SU-DHL-6 (cell line): ENCODE measurements at regions not wholly inside any gene's neighbourhood (a gene's known extent, or its start where the extent isn't known, plus 50 kb on each side); places are given as distances from the start of the nearest gene placed in this dataset.

Source experiments
- H2AFZ ChIP-seq: fragments of 200-600 bp; sonication (generic); 2 replicates; pipeline ENCODE4 v1.6.1; 2014; ENCODE audit warnings: low read depth, mild to moderate bottlenecking, moderate library complexity, mixed read lengths, antibody characterized with exemption, low read length; ENCODE audit not compliant: severe bottlenecking
- H3F3A ChIP-seq: fragments of 200-600 bp; shearing (Covaris generic); 2 replicates; pipeline ENCODE4 v1.6.0; 2016; ENCODE audit warnings: antibody characterized with exemption, mild to moderate bottlenecking; ENCODE audit not compliant: insufficient read depth
- H3K27ac ChIP-seq: fragments of 200-600 bp; sonication (generic); 2 replicates; pipeline ENCODE4 v1.5.1; 2016; ENCODE audit warnings: low read depth, mild to moderate bottlenecking, low read length, moderate library complexity, mixed read lengths
- H3K27me3 ChIP-seq: fragments of 200-600 bp; sonication (generic), shearing (Covaris generic); 2 replicates; pipeline ENCODE4 v1.6.0; 2014; ENCODE audit warnings: mild to moderate bottlenecking, low read length
- H3K36me3 ChIP-seq: fragments of 200-600 bp; sonication (generic); 2 replicates; pipeline ENCODE4 v1.6.1; 2014; ENCODE audit warnings: mild to moderate bottlenecking, low read length, mixed read lengths
- H3K4me2 ChIP-seq: fragments of 300-600, 200-600 bp; shearing (Covaris generic), sonication (generic); 2 replicates; pipeline ENCODE4 v1.6.0; 2014; ENCODE audit warnings: low read length, low read depth, mild to moderate bottlenecking; ENCODE audit not compliant: poor library complexity, severe bottlenecking
- H3K4me3 ChIP-seq: fragments of 200-600 bp; sonication (generic); 2 replicates; pipeline ENCODE4 v1.5.1; 2014; ENCODE audit warnings: antibody characterized with exemption, low read length, mild to moderate bottlenecking, mixed read lengths; ENCODE audit not compliant: insufficient read depth, poor library complexity, severe bottlenecking
- H3K79me2 ChIP-seq: fragments of 200-600 bp; sonication (generic); 2 replicates; pipeline ENCODE4 v1.6.1; 2014; ENCODE audit warnings: mild to moderate bottlenecking, low read length, moderate library complexity; ENCODE audit not compliant: insufficient read depth
- H3K9ac ChIP-seq: fragments of 200-600 bp; sonication (generic); 2 replicates; pipeline ENCODE4 v1.7.0; 2014; ENCODE audit warnings: mild to moderate bottlenecking, low read length
- H3K9me2 ChIP-seq: fragments of 200-600 bp; sonication (generic); replicated peaks from 2 replicates; pipeline ENCODE4 v1.6.1; 2014; ENCODE audit warnings: low read length; ENCODE audit not compliant: insufficient read depth
- H3K9me3 ChIP-seq: fragments of 200-600 bp; sonication (generic); 2 replicates; pipeline ENCODE4 v1.6.1; 2014; ENCODE audit warnings: low read length, mixed read lengths; ENCODE audit not compliant: insufficient read depth
- H4K20me1 ChIP-seq: fragments of 200-600 bp; sonication (generic); 2 replicates; pipeline ENCODE4 v1.6.1; 2014; ENCODE audit warnings: low read depth, mild to moderate bottlenecking, antibody characterized with exemption, low read length, moderate library complexity, mixed read lengths
- EZH2phosphoT487 ChIP-seq: fragments of 200-600 bp; sonication (generic), shearing (Covaris generic); conservative IDR thresholded peaks from 2 replicates; pipeline ENCODE4 v1.6.1; 2018; ENCODE audit warnings: mild to moderate bottlenecking, antibody characterized with exemption, low read length, moderate library complexity, mixed read lengths
- TF ChIP-seq, protein P1 (sequence below): fragments of 200-600 bp; sonication (generic); IDR thresholded peaks from one replicate; pipeline ENCODE4 v1.5.1; 2017; ENCODE audit warnings: antibody characterized with exemption, mild to moderate bottlenecking, low read length, moderate library complexity; ENCODE audit not compliant: insufficient read depth, poor library complexity, severe bottlenecking

DNA sequence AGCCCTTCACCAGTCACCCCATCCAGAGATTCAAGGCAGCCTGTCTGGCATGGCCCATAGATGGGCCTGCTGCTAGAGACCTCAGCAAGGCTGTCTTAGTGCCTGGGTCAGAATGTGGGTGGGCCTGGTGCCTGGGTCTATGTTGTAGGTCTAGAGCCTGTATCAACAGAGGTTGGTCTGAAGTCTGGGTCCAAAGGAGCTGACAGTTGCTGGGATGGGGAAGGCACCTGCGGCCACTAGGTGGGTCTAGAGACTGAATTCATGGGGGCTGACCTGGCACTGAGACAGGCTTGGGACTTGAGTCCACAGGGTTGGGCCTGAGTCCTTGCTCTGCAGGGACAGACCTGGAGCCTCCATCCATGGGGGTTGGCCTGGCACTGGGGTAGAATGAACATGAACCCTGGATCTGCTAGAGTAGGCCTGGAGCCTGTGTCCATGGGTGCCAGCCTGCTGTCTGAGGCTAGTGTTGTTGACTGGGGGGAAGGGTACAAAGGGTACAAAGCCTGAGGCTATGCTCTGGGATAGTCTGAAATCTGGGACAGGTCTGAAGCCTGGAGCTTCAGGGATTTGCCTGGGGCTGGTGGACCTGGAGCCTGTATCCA, 516.8 kb downstream of the OLFM4 start:
- no peak overlapping the region for H3K27ac ChIP-seq
- no peaks in the 10 kb centered on the region for H4K20me1 ChIP-seq
- TF ChIP-seq, protein P1, sequence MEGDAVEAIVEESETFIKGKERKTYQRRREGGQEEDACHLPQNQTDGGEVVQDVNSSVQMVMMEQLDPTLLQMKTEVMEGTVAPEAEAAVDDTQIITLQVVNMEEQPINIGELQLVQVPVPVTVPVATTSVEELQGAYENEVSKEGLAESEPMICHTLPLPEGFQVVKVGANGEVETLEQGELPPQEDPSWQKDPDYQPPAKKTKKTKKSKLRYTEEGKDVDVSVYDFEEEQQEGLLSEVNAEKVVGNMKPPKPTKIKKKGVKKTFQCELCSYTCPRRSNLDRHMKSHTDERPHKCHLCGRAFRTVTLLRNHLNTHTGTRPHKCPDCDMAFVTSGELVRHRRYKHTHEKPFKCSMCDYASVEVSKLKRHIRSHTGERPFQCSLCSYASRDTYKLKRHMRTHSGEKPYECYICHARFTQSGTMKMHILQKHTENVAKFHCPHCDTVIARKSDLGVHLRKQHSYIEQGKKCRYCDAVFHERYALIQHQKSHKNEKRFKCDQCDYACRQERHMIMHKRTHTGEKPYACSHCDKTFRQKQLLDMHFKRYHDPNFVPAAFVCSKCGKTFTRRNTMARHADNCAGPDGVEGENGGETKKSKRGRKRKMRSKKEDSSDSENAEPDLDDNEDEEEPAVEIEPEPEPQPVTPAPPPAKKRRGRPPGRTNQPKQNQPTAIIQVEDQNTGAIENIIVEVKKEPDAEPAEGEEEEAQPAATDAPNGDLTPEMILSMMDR: no peak
- TF ChIP-seq EZH2phosphoT487: no peak
- no peak overlapping the region for H3K4me2 ChIP-seq
- no peaks in the 10 kb centered on the region for H3K79me2 ChIP-seq
- no peaks in the 10 kb centered on the region; the same call in 1 of the 2 replicates for H3K9me3 ChIP-seq
- no peaks in the 10 kb centered on the region for H3K36me3 ChIP-seq
- no peak overlapping the region for H2AFZ ChIP-seq
- no peaks in the 10 kb centered on the region for H3K9me2 ChIP-seq
- no peaks in the 10 kb centered on the region for H3F3A ChIP-seq
- H3K27me3 ChIP-seq: no peaks in the 10 kb centered on the region
- no peak overlapping the region for H3K4me3 ChIP-seq
- no peak overlapping the region for H3K9ac ChIP-seq

DNA sequence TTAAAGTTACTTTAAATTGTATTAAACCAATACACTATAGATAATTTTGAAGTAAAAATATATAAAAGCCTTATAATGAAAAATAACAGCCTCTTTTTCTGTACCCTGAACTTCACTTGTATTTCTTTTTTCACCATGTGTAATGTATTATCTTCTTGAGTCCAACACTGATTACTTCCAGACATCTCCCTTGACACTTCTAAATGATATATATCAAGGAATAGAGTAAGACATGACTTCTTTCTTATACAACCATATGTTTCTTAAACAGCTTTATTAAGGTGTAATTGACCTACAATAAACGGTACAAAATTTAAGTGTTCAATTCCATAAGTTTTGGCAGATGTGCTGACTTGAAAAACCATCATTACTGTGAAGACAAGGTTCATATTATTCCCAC, 531.9 kb downstream of the OLFM4 start:
- H3K79me2 ChIP-seq: no peaks in the 10 kb centered on the region
- H3K9me3 ChIP-seq: no peaks in the 10 kb centered on the region
- H3K27ac ChIP-seq: no peak overlapping the region
- no peaks in the 10 kb centered on the region for H4K20me1 ChIP-seq
- H3K9me2 ChIP-seq: no peaks in the 10 kb centered on the region
- H3K4me3 ChIP-seq: no peak overlapping the region
- H3K36me3 ChIP-seq: no peaks in the 10 kb centered on the region
- no peak overlapping the region for H3K9ac ChIP-seq
- H3F3A ChIP-seq: no peaks in the 10 kb centered on the region
- H3K27me3 ChIP-seq: no peaks in the 10 kb centered on the region
- TF ChIP-seq EZH2phosphoT487: no peak
- TF ChIP-seq, protein P1: no peak
- no peak overlapping the region for H3K4me2 ChIP-seq
- no peak overlapping the region for H2AFZ ChIP-seq

- TF ChIP-seq EZH2phosphoT487: no peak
- TF ChIP-seq, protein P1: no peak
- no peak overlapping the region for H3K9ac ChIP-seq
- no peaks in the 10 kb centered on the region for H3K79me2 ChIP-seq
- H3K4me2 ChIP-seq: no peak overlapping the region
- H4K20me1 ChIP-seq: no peaks in the 10 kb centered on the region
- H3F3A ChIP-seq: no peaks in the 10 kb centered on the region
- no peak overlapping the region for H3K4me3 ChIP-seq
- no peak overlapping the region for H2AFZ ChIP-seq
- no peaks in the 10 kb centered on the region for H3K27me3 ChIP-seq
- H3K27ac ChIP-seq: no peak overlapping the region
- no peaks in the 10 kb centered on the region; the same call in 1 of the 2 replicates for H3K9me2 ChIP-seq
- no peaks in the 10 kb centered on the region for H3K9me3 ChIP-seq
- no peaks in the 10 kb centered on the region for H3K36me3 ChIP-seq
Measured at GRCh38 chr13:53562419-53562818, 533.8 kb downstream of the OLFM4 start.
